ENCODE measurements at regions not wholly inside any gene's neighbourhood (a gene's known extent, or its start where the extent isn't known, plus 50 kb on each side); places are given as distances from the start of the nearest gene placed in this dataset.

DNA sequence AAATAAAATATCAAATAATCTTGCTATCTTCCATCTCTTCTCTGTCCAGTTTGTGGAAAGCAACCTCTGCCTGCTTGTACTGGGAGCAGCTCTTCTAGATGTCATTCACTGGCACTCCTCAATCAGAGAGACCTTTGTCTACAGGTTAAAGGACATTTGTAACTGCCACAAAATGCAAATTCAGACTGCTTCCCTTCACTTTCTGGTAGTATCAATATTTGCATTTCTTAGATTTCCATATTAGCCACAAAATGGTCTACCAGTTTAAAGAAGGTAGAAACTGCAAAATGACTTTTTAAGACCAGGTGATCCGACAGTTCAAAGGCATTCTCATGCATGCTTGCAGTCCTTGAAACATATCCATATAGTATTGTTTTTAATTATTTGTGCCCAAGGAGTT is 51.7 kb upstream of the RCN1 start:
- no peak for DNase-seq

DNA sequence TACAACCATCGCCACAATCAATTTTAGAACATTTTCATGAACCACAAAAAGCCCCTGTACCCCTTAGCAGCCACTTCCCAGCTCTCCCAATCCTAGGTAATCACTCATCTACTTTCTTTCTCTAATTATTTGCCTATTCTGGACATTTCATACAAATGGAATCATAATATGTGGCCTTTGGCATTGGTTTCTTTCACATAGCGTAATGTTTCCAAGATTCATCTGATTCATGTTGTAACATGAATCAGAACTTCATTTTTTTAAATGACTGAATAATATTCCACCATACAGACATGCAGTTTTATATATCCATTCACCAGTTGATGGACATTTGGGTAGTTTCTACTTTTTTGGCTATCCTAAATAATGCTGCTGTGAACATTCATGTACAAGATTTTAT is 56.2 kb upstream of the RCN1 start:
- no peak for DNase-seq

DNA sequence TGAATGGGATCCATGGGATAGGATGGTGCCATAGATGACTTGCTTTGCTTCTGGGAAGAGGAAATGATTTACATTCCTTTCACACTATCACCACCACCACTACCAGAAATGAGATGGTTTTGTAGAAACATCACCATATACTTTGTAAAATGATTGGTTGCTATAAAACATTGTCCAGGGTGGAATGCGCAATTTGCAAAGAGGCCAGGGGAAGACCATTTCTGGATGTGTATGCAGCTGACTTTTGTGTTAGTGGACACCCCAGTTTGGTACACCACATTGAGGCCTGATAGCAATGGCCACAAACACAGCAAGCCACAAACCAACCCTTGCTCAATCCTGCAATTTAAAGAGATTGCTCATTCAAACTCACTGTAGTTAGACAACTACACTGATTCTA is 56.7 kb upstream of the RCN1 start:
- no peak for DNase-seq

DNA sequence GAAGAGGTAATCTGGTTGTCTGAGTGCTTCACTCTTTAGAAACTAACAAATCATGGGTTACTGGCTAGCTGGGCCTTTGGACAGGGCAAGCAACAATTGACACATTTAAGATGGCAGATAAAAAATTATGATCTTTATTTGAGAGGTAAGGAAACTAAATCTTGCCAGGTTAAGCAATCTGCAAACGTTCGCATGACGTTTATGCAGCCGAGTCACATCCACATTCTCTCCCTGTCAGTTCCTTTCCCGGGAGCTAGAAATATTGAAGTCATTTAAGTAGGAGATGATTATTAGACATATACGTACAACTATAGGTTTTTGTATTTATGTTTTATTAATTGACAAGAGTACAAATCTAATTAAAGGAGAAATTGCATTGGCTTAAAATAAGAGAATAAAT is 57.4 kb upstream of the RCN1 start:
- no peak for DNase-seq

DNA sequence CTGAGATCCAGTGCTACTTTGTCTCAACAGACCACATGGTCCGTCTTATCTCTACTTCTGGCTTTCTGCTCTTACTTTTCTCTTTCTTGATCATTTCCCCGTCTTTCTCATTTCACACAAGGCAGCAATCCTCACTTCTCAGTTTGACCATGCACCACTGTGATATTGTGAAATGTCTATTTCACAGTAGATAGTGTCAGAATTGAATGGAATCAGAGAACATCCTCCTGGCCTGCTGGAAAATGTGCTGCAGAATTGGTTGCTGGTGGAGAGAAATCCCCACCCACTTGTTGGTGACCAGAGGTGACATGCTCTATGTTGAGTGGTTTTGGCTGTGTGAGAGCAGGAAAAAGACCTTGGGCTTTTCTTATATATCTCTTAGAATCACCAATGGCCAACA is 57.8 kb upstream of the RCN1 start:
- DNase-seq: no peak

DNA sequence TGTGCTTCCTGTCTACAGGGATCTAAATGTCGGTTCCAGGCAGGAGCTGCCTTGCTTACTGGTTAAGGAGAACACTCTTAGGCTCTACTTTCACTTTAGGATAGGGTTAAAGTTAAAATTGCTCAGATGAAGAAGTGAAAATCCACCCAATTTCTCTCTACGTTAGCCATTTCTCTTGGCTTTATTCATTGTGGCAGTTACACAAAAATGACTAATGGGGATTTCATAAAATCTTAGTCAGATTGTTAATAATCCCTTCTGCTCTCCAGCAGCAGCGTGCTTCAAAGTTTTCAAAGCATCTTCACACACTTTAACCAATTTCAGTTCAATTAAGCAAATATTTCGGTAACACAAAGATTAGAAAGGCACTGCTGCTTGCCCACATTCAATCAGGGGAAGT is 58.4 kb upstream of the RCN1 start:
- no peak for DNase-seq

DNA sequence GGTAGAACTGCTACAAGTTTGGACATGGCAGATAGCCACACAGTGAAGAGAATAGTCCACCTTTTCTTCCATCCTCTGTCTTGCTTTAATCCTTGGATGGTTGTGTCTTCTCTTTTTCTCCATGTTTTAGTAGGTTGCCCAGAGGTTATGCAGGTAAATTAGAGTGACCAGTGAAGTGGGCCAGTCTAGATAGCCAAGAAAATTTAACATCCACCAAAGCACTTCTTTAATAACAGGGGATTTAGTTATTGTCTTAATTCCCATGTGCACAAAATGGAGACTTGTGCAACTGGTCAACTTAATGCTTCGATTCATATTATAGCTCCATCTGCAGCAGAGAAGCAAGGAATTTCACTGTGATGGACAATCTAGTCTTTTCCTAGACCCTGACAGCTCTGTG is 58.8 kb upstream of the RCN1 start:
- no peak for DNase-seq

DNA sequence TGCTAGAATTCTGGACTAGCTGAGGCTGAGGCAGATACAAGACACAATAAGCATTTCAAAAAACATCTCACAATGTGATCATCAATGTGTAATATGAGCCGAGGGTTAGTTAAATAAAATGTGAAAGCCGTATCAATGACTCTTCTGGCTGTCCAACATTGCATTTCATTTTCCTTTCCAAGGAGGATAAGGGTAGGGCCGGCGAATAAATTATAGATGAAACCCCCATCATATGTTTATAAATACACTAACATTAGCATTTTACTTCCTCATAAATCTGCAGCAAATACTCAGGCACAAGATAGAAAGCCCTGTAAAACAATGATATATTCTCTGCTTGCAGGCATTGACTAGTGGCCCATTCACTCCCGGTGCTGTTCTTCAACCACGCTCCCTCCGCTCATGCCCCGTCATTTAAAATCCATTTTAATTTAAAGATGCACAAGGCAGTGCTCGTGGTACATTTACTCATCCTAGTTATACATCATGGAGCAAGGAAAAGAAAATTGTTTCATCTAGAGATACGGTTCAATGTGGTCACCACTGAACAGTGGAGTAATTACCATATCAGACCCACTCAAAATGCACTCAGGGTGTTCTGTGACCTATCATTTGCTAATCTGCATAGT is 59.9 kb upstream of the RCN1 start:
- no peak for DNase-seq

DNA sequence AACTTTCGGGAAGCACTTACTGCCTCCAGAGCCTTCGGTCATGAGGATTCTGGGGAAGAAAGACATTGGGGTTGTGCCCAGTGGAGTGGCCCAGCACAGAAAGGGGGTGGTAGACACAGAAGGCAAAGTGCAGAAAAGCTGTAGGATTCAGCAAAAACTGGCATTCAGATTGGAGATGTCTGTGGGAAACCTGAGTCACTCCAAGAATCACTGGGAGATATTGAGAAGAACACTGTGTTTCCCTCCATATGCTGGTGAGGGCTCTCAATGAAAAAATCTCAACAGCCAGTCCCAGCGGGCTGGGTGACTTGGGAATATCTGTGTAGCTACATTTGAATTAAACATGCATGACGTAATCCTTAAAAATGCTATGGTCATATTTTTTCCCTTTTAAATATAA is 61.2 kb upstream of the RCN1 start:
- DNase-seq: no peak

DNA sequence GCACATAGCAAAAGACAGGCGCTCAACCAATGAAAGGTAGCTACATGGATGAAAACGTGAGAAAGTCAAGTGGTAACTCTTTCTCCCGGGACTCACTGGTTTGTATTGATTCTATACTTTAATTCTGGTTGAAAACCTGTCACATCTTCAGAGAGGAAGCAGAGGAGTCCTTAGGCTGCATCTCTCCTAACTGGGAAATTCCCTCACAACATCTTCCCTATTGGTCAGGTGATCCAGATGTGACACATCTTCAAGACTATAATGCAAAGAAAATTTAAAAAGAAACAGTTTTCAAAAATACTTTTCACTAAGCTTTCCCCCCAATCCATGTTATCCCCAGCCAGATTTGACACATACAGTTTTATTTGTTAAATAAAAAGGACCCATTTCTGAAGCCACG is 62.7 kb upstream of the RCN1 start:
- DNase-seq: no peak

DNA sequence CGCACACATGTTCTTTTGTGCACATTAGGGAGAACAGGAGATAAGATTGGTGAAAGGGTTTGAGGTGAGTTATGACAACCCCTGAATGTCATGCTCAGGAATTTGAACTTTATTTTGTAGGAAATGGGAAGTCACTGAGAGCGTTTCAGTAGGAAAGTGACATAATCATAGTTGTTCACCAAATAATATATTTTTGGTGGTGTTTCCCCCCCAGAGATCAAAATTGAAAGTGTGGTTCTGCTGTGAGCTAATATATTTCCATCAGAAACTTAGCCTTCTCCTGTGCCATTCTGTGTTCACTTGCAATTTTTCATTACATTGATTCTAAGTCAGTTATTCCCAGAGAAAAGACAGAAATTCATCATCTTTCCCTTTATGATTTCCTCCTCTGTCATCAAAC is 64.1 kb upstream of the RCN1 start:
- DNase-seq: no peak

DNA sequence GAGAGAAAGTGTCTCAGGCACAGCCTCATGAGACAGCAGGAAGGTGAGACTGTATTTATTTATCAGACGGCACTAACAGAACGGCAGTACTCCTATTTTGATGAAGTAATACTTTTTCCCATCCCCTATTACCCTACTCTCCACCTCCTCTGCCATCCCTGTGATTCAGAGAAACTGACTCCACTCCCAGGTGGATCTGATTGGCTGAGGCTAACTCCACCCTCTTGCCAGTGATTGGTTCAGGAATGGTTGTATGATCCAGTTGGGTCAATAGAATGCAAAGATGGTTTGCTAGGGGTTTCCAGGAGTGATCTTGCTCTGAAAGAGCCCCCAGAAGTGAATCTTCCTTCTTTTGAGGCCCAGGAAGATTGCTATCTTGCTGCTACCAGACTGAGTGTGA is 65.9 kb upstream of the RCN1 start:
- no peak for DNase-seq

DNA sequence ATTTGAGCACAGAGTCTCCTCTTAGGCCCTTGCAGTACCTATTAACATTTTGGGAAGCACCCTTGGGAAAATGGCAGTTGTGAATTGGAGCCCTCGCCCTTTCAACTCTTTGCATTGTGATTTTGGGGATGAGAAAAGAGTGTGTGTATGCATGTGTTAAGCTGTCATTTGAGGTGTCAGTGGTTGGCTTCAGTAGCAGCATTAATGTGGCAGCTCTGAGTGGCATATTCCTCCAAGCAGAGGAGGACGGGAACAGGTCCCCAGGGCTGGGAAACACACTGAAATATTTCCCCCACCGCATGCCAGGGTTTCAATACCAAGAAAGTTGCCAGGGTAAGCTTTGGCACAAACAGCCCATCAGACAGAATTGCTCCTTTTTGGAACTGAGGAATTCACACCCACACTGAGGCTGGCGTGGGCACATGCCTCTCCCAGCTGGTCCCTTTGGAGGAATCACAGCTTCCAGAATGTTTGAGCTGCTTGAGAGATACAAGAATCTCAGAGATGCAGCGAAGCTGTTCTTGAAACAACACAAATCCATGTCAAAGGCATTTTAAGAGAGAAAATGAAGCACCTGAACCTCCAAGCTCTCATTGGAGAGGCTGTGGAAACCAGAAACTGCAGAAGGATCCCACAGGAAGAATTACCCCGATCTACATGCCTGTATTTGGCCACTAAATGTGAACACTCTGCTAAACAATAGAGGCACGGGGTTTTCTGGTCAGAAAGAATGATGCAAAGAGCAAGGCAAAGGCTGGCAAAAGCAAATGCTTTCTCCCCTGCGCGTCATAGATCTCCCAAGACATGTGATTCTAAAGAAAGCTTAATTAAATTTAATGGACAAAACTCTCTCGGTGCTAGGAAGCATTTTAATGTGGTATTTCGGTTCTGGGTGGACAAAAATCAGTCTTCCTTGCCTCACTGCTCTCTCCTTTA is 67.2 kb upstream of the RCN1 start:
- no peak for DNase-seq

DNA sequence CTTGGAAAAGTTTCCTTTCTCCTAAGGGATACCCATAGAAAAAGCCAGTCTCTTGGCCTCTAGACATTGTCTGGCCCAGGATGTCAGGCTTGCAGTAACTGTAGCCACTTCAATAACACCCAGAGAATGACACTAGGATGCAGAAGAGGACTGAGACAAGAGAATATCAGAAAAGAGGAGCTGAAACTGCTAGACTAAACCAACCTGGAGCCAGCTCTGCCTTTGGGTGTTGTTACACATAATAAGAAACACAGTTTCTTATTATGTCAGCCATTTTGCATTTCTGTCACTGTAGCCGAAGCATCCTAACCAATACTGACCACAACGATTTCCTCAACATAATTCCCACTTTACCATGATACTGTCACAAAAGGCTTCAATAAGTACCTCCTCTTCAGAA is 72.2 kb upstream of the RCN1 start:
- no peak for DNase-seq

DNA sequence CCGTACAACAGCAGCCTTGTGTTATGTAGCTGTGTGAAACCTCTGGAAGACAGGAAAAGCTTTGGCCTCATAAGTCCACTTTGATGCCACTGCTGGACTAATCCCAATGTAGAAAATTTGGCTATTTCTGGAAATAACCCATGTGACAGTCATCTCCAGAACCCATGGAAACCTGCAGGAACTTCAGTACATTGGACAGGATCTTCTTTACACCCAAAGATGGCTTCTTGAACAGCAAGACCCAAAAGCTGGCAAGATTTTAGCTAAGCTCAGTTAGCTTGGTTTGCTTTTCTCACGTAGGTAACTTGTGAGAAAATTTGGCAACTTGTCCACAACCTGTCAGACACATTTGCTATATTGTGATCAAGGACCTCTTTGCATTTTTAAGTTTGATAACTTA is 74.8 kb upstream of the RCN1 start:
- DNase-seq: no peak

DNA sequence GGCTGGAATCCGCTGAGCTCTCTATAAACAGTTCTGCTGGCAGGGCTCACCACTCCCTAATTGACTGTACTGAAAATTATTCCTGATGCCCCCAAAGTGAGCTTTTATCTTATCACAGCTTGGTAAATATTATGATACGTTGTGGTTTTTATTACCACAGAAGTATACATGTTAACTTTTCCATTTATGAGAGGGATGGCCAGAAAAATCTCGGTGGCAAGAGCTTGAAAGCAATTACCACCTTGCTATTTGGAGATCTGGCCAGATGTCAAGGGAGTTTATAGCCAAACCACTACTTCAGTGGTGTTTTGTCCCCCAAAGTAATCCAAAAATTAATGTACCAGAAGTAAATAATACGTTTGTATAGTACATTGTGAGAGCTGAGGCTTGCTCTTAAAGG is 75.4 kb upstream of the RCN1 start:
- peak; percentile 85 for DNase-seq

DNA sequence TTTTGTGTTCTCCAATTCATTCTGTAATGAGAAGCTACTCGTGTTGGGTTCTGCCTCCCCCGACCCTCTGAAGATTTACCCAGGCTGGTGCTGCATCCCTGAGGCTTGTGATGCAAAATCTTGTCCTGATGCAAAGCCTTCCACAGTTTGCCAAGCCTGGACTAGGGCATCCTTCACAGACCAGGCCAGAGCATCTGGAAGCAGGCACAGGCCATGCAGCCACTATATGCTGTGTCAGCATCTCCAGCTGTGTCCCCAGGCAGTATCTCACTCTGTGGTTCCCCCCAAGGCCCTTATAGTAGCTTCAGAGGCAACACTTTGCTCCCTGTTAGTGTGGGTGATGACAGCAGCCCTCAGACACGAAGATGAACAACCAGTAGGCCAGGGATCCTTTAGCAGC is 77.3 kb upstream of the RCN1 start:
- no peak for DNase-seq

DNA sequence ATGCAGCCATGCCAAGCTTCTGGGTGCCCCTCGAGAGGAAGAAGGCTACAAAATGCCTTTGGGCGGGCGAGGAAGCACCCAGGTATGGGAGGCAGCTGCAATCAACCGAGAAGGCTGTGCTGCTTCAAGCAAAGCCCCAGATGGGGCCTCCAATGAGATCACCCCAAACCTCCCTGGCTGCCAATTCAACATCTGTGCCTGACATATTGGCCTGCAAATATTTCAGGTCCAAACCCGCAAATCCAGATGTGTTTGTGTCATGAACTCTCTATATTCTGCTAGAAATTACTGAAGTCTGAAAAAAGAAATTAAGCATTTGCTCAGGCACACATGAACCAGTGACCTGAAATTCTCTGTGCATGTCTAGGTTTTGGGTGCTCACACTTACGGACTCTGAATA is 78.8 kb upstream of the RCN1 start:
- no peak for DNase-seq

DNA sequence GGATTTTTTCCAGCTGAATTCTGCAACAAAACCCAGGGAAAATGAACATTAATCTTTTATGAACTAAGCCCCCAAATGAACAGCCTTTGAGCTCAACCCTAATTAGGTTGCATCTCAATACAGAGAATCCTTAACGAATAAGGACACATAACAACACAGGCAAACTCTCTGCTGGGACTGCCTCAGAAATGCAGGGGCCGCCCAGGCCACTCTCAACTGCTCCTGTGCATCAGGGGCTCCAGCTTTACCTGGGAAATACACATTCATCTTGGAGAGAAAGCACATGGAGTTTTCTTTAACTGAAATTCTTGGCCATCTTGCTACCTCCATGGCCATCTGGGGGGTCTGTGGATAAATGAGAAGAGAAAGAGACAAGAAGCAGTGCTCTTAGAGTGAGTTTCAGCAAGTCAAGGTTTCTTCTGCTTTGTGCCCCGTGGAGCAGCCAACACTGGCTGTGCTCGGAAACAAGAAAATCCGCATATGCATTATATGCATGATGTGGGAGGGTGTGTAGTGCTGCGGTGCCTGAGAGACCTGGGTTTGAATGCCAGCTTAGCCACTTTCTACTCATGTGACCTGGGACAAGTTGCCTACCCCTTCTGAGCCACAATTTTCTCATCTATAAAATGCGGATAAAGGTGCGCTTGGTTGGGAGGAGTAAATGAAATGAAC is 81.9 kb upstream of the RCN1 start:
- no peak for DNase-seq

DNA sequence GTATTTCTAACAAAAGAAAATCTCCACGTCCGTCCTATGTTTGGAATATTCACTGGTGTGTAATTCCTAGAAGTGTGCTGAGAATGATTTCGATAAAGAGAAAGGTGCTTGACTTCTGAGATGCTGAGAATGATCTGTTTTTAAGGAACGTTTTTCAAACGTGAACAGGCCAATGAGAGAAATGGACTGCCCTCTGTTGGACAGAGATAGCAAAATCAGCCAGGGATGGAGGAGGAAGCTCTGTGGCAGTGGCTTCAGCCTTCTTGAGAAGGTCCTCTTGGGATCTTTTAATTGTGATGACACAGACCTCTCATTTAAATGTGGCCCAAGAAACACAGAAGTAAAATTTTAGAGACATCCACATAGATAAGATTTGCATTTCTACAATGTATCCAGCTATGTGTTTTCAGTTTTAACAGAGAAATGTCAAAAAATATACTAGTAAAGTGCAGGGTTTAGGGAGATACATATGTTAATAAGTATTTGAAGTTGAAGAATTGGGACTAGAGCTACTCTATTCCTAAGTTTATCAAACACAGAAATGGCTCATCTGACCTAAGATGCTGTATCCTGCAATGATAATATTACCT is 84.0 kb upstream of the RCN1 start:
- no peak for DNase-seq

DNA sequence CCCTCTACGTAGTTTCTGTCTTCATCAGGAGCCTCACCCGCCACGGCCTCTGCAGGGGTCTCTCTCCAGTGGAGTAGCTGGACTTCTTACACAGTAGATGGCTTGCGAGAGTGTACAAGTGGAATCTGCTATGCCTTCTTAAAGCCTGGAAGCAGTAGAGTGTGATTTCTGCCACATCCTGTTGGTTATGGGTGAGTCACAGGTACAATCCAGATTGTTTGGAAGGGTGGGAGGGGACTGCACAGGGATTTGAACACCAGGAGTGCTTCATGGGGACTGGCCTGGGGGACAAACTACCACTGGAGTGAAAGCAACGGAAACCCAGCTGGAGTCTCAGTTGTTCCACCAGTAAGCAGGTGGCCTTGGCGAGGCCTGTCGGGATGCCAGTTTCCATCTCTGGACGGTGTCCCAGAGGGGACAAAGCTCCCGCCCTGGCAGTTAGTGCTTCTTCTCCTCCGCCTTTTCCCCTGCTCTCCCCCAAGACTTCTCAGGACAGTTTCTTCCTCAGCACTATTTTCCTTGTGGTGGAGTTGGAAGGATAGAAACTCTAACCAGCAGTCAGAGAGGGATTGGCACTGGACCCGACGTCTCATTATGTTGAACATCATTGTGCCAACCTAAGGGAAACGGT is 85.0 kb upstream of the RCN1 start:
- no peak for DNase-seq

DNA sequence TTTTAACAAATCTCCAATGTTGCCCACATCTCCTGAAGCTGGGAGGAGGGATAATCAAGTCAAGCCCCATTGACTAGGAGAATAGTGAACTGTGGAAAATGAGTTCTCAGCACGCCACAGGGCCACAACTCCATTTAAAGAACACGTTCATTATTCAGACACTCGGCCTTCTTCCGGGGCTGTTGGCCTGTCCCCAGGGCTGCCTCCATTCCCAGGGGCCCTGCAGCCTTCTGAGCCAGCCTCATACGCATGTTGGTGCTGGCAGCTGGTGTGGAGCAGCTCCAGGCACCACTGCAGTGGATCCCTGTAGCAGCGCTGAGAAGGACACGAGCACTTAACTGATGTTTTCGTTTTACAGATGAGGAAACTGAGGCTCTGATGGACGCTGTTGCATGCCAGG is 87.5 kb upstream of the RCN1 start:
- no peak for DNase-seq

DNA sequence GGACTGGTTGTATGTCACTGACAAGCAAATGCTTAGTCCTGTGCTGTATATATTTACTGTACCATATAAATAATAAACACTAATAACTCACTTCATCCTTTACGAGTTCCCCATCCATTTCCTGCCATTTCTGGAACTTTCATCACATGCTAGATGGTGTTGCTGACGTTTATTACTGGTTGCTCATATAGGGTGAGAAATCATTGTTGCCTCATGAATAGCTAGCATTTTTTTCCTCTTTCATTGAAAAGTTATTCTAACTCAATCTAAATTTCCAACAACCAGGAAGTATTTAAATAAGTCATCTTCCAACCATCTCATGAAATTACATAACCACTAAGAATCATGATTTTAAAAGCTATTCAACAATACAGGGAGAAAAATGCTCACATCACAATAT is 88.6 kb upstream of the RCN1 start:
- DNase-seq: no peak

Data from NCI-H1105 (cell line).